HG03442 (cell line): ENCODE measurements at regions not wholly inside any gene's neighbourhood (a gene's known extent, or its start where the extent isn't known, plus 50 kb on each side); places are given as distances from the start of the nearest gene placed in this dataset.
A peak's percentile ranks its signal among the peaks of the same experiment; 100 is the strongest.

Source experiments
- ATAC-seq: cut with Tn5 transposase; IDR thresholded peaks from one replicate; pipeline ENCODE4 v1.9.1; 2021; ENCODE audit warnings: mild to moderate bottlenecking, moderate library complexity; ENCODE audit not compliant: unreplicated experiment

DNA sequence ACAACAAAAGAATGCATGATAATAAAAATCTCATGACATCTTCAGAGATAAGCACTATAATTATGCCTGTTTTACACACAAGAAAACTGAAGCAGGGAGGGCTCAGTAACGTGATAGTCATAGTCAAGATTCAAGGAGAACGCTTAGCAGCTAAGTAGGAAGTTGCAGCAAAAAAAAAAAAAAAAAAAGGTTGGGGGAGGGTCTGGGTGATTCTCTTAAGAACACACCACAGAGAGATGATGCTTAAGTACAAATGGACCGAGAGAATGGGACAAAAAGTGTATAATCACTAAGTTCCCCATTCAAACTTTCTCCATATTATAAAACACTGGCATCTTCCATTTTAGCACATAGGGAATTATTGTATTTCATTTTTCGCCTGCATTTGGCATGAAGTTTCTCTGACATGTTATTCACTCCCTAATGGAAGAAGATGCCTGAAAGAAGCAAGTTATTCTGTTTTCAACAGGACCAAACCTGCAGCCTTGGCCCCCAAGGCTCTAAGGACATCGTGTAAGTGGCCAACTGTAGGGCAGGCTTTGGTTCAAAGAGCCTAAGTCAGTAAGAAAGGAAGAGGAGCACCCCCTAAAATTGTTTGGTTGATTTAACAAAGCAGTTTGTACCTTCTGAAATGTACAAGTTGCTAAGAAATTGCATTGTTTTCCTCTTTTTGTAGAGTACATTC, 142.9 kb upstream of the TMPO start:
- ATAC-seq: no peak

DNA sequence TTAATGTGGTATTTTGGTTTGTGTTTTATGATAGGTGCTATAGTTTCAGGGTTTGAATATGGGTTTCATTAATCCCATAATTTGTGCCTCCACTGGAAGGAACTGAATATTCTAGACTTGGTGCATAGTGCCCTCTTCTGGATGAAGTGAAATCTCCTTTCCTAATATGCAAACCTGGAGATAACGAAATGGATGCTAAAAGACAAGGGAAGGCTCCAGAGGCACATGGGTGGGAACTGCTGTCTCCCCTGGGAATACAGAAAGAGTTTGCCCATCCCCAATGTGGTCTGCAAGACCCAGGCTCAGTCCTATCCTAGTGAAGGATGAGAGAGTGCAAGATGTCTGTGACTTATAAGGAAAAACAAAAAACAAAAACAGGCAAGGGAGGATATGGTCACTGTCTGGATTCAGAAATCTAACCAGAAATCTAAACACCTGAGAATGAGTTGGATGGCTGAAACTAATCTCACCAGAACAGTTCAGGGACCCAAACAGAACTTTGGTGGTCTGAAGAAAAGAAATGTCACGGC, 142.3 kb upstream of the TMPO start:
- no peak for ATAC-seq

DNA sequence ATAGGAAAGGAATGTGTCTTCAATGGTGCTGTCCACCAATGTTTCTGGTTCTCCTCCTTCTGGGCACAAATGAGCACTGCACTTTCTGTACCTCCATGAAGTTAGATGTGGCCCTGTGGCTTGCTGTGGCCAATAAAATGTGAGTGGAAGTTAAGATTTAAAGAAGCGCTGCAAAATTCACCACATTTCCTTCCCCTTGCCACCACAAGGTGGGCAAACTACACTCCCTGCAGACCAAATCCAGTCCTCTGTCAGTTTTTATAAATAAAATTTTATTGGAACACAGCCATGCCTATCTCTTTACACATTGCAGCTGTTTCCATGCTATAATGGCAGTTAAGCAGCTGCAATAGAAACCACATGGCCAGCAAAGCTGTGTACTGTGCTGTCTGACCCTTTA, 141.4 kb upstream of the TMPO start:
- ATAC-seq: no peak

DNA sequence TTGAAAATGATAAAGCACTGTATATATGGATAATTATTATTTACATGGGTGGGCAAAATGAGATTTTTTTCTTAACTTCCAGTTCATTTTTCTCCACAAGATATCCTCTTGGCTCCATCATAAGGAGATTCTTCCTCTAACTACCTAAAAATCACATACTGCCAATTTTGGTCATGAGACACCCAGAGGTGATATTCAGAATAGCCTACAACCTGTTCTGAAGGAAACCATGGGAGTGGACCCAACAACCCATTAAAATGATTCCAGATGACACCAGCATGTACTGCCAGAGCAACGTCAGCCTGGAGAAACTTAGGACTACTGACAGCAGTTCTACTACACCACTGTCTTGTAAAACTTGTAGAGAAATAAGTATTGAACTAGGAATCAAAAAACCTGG, 136.3 kb upstream of the TMPO start:
- no peak for ATAC-seq

DNA sequence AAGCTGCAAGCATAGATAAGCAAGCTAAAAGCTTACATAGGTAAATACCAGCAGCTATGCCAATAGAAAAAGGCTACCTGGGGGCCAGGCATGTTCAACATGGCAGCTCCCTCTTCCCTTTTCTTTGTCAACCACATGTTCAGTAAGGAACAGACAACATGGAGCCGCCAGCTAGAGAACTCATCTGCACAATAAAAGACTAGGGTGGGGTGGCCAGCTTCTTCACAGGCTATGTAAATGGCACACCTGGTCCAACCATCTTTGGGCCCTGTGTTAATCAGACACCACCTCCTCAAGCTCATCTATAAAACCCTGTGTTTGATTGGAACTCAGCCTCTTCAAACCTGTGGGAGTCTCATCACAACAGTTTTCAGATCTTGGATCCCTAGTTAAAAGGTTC, 129.7 kb upstream of the TMPO start:
- ATAC-seq: no peak

DNA sequence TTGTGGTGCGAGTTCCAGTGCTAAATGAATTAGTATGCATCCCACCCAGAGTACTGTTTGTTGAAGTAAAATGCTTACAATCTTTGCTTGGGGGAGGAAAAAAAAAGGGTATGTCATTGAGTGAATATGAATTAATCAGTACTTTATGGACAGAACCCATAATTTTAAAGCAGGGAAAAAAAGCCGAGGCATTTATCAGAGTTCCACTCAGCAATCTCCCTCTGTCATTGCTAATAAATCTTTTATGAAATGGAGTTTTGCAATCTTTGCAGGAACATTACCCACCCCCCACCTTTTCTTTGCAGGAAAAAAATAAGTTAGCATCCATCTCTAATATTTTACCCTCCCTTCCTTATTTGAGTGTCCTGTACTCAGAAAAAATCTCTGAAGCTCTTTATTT, 127.9 kb upstream of the TMPO start:
- no peak for ATAC-seq

GRCh38 chr12:98388126-98388525, 127.3 kb upstream of the TMPO start:
- no peak for ATAC-seq

GRCh38 chr12:98389593-98389992, 125.8 kb upstream of the TMPO start:
- ATAC-seq: no peak

DNA sequence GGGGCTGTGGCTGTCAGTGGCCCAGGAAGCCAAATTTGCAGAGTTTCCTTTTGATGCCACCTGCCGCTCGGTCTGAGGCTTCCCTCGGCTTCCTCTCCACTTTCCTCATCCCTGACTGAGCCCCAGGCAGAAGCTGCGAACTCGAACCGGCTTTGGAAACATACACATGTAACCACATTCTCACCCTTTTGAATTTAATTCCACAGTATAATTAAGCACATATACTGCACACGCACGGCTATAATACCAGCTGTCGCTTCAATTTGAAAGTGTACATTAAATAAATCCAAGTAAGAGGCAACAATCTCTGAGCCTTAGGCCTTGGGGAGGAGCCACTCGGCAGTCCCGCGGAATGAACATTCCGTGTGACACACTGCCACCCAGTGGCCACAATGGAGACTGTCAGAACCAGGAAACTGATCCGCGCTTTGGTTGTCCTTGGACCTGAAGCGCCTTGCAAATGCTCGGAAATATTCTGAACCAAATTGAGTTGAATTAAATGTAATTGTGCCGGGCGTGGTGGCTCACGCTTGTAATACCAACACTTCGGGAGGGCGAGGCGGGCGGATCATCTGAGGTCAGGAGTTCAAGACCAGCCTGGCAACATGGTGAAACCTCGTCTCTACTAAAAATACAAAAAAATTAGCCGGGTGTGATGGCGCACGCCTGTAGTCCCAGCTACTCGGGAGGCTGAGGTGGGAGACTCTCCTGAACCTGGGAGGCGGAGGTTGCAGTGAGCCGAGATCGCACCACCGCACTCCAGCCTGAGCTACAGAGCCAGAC, 117.9 kb upstream of the TMPO start:
- ATAC-seq: peak; percentile 83

- ATAC-seq: peak; percentile 55
Measured at GRCh38 chr12:98399532-98399931, 115.9 kb upstream of the TMPO start.

GRCh38 chr12:98401427-98401826, 114.0 kb upstream of the TMPO start:
- peak; percentile 23 for ATAC-seq

DNA sequence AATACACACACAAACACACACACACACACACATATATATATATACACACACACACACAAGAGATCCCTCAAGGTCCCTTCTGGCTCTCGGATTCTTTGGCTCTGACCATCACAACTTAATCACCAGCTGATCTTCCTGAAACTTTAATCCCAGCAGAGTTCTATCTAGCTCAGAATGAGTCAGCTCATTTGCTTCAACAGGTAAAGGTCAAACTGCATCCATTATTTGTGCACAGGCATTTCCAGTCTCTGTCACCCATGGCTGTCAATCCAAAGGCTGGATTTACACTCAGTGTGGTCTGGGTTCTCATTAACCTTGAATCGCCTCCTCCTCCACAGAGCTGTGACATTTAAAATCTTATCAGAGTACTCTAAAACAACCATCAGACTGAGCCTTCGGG, 113.3 kb upstream of the TMPO start:
- no peak for ATAC-seq

GRCh38 chr12:98402671-98403070, 112.7 kb upstream of the TMPO start:
- no peak for ATAC-seq

DNA sequence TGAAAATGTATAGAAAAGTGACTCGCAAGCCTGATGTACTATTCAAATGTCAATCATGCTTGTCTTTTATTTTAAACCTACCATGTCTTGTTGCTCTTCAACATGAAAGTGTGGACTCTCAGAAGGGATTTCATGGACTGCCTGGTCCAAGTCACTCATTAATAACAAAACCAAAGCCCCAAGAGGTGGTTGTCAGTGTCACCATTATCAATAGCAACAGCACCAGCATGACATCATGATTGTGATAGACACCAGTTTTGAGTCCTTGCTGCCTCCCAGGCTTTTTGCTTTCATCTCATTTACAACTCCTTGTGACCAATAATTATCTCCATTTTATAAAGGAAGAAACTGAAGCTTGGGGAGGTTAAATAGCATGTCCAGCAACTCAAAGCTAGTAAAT, 112.0 kb upstream of the TMPO start:
- no peak for ATAC-seq

DNA sequence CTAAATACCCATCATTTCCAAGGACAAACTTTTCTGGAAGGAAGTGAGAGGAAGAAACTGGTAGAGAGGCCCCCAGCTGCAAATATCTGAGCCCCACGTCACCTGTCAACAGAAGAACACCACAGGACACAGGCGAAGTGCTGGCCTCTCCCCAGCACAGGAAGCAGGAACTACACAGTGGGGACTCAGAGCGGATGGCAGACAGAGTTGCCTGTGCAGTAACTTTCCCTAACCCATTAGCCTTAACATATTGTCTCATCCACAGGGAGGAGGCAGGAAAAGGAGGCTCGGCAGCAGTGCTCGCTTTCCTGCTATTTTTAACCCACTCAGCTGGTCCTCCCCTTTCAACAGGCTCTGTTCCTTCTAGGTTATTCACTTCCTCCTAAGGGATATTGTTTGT, 111.5 kb upstream of the TMPO start:
- peak; percentile 27 for ATAC-seq

DNA sequence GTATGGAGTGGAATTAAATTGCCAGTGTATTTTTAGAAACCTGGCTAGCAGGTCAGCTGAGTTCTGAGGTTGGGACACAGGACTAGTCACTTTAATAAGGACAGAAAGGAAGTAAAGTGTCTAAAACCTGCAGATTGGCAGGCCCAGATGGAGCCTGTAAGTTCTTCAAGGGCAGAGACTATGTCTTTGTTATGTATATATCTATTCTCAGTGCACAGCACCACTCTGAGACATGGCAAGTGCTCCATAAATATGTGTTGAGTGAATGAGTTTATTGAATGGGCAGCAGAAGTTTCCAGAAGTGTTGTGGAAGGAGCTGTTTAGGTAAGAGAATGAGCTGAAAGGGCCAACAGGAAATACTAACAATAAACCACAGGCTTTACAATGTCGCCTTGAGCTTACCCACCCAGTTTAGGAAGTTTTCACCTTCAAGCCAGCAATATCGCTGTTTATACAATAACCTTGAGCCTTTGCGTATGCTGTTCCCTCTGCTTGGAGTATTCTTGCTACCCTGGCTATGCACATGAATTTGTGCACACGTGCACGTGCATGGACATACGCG, 109.5 kb upstream of the TMPO start:
- ATAC-seq: no peak

GRCh38 chr12:98406378-98406777, 109.0 kb upstream of the TMPO start:
- ATAC-seq: no peak

DNA sequence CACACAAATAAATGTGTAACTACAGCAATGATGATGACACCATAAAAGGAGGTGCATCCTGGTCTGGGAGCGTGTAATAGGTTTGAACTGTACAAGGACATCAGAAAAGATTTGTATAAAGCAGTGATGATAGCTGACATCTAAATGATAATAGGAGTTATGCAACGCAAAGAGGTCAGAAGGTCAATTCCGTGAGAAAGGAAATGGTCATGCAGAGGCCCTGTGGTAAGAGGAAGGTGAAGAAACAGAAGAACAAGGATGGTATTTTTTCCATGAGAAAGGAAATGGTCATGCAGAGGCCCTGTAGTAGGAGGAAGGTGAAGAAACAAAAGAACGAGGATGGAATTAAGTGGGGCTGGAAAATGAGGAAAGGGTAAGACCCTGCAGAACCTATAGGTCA, 106.7 kb upstream of the TMPO start:
- no peak for ATAC-seq

DNA sequence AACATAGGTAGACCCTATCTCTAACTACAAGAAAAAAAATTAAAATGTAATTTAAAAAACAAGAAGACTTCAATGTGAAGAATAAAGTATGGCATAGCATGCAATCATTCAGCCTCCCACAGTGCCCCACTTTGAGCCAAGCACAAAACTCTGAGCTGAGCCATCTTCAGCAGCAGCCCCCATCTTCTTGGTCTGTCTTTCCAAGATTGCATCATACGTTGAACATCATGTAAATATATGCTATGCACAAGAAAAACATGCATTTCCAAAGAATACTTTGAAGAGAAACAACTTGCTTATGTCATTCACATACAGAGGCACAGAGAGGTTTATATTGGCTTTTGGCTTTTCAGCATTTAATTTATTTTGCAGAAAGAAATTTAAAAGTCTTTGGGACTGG, 105.8 kb upstream of the TMPO start:
- ATAC-seq: no peak

GRCh38 chr12:98410356-98410755, 105.0 kb upstream of the TMPO start:
- no peak for ATAC-seq

DNA sequence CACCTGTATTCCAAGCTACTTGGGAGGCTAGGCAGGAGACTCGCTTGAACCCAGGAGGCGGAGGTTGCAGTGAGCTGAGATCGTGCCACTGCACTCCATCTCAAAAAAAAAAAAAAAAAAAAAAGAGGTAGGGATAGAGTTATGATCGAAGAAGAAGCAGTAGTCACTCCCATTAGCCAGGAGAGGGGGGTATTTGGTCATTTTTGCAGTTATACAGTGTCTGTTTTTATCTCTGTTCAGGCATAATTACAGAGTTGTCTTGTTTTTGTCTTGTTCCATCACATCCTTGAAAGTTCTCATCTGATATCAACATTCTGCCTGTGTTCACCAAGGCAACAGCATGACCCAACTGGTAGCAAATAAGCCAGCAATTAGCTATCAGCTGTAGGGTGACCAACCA, 98.5 kb upstream of the TMPO start:
- ATAC-seq: no peak

DNA sequence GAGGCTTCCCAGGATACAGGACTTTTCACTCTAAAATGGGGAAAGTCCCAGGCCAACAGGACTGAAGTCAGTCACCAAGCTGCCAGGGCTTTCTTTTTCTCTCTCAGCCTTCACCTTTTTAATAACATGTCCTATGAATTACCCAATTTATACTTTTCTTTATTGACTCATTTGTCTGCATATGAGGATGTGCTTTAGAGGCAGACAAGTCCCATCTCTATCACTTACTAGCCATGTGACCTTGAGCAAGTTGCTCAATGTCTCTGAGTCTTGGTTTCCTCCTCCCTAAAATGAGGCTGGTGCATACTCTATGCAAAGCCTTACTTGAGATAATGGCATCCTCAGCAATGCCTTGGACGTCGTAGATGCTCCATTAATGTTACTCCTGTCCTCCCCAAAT, 98.1 kb upstream of the TMPO start:
- ATAC-seq: no peak
